ENCODE measurements at regions not wholly inside any gene's neighbourhood (a gene's known extent, or its start where the extent isn't known, plus 50 kb on each side); places are given as distances from the start of the nearest gene placed in this dataset.
"Not testable (repeated sequence)": the region's sequence is repeated elsewhere in the genome, so short reads cannot be mapped to it uniquely, and the experiment has no call there.

- TF ChIP-seq CTCF (conservative IDR thresholded peaks at IDR 0.05; ENCODE audit: low read depth), result no peak
- no peak overlapping the region for H3K27ac ChIP-seq
- CTCF ChIA-PET, result interaction anchor here (0.6 to 1.1 kb wide), 3 partner anchors 314 to 657 kb away, joined by 3 to 5 read pairs (median 4); no protein-coding TSS in a partner anchor
- POLR2A ChIA-PET (ENCODE audit: low non-redundant PET), result no interaction called here
- no peak for DNase-seq (ENCODE audit: low spot score)
Observed at GRCh38 chr9:115838417-115838816, 315.2 kb upstream of the PAPPA start.

GRCh38 chr9:115844433-115844832 lies 309.2 kb upstream of the PAPPA start:
- DNase-seq (ENCODE audit: low spot score); POLR2A ChIA-PET (ENCODE audit: low non-redundant PET); CTCF ChIA-PET; H3K27ac ChIP-seq: not testable (repeated sequence)

DNA sequence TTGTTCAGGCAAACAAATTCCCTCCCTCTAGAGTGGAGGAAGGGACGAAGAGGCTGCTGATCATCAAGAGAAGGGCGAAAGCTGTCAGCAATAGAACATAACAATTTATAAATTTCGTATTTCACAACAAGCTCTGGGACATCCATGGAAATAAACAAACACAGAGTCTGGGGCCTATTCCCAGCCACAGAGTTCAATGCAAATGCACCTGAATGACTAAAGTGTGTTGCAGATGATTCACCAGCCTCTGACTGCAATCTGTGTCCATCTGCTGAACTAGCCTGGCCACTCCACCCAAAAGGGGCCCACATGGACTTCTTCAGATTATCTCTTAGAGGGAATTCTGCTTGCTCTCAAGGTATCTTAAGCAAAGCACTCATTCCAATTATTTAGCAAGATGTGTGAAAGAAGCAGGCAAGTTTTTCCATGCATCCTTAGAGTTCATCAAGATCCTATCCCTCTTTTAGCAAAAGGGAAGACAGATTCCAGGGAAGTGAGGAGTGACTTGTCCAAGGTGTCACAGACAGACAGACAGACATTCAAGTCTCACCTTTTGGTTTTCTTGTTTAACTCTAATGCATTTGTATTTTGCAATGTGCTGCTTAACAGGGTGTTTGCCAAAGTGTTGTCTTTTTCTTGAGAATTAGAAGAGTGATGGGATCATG lies 307.8 kb upstream of the PAPPA start:
- peak; percentile 57 for DNase-seq (ENCODE audit: low spot score)
- H3K27ac ChIP-seq, result no peak overlapping the region
- TF ChIP-seq CTCF (conservative IDR thresholded peaks at IDR 0.05; ENCODE audit: low read depth), result no peak
- ChIA-PET CTCF (interaction anchor here (0.7 kb wide), 1 partner anchor 277 kb away, joined by 3 read pairs; no protein-coding TSS in a partner anchor), POLR2A (ENCODE audit: low non-redundant PET) (no interaction called here)

- no peak for TF ChIP-seq CTCF (conservative IDR thresholded peaks at IDR 0.05; ENCODE audit: low read depth)
- POLR2A ChIA-PET (ENCODE audit: low non-redundant PET), result no interaction called here
- CTCF ChIA-PET, result interaction anchor here (0.7 to 0.8 kb wide), 2 partner anchors 163 to 246 kb away, joined by 3 to 6 read pairs; no protein-coding TSS in a partner anchor
- H3K27ac ChIP-seq, result no peak overlapping the region
- peak; percentile 44 for DNase-seq (ENCODE audit: low spot score)
Observed at GRCh38 chr9:115847216-115847615, 306.4 kb upstream of the PAPPA start.

DNA sequence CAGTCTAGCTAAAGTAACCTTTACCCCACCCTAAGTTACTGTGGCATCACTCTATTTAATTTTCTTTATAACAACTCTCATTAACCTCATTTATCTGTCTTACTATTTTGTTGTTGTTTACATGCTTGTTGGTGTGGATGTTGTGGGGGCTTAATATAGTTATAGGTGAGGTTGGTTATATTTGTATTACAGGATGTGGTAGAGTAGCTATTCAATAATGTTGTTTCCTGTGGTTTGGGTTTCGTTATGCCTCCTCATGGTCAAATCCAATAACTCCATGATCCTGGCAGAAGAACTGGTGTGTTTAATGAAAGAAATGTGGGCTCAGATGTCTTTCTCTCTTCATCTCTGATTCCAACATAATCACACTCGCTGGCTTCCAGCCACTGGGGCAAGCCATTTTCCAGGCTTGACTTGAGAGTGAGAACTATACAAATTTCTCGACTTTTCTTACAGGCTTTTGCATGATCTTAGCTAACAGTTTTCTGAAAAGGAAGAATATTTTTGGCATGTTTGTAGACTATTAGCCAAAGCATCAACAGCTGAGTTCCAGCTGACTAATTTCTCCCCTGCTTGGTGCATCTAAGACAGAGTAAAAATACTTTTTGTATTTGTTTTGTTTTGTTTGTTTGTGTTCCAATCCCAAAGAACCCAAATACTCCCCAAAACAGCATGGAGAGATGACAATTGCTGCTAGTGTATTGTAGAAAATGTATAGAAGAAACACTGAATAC lies 303.7 kb upstream of the PAPPA start:
- no peak overlapping the region for H3K27ac ChIP-seq
- no peak for DNase-seq (ENCODE audit: low spot score)
- no peak for TF ChIP-seq CTCF (conservative IDR thresholded peaks at IDR 0.05; ENCODE audit: low read depth)
- ChIA-PET POLR2A (ENCODE audit: low non-redundant PET) (no interaction called here), CTCF (interaction anchor here (0.7 to 1.1 kb wide), 2 partner anchors 258 to 780 kb away, joined by 3 to 4 read pairs; no protein-coding TSS in a partner anchor)

DNA sequence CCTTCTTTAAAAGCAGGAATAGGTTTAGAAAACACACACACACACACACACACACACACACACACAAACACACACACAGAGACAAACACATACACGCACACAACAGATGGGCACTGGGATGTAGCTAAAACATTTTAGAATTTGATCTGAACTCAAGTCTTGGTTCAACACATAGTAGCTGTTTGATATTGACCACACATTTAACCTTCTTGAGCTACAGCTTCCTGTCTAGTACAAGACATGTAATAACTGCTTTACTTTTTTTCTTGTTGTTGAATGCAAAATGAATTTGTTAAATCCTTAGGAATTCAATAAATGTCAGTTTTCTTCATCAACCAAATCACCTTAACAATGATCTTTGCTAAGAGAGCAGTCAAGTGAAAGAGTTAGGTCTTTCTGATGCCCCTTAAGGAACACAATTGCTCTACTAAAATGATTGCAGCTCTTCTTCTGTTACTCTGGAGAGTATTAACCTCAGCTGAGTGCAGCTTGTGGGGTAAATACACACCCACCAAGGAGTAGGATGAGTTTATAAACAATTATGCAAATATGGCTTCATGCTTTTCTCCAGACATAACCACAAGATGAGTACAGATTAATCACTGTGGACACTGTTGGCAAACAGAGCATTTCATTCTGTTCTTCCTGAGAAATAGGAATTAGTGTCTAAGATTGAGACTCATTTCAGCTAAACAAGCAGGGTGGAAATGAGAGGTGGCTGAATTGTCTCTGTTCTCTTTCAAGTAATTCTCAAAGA lies 302.9 kb upstream of the PAPPA start:
- ChIA-PET CTCF (interaction anchor here (0.7 to 1.1 kb wide), 3 partner anchors 33 to 779 kb away, joined by 3 to 5 read pairs (median 4); no protein-coding TSS in a partner anchor), POLR2A (ENCODE audit: low non-redundant PET) (no interaction called here)
- no peak for DNase-seq (ENCODE audit: low spot score)
- TF ChIP-seq CTCF (conservative IDR thresholded peaks at IDR 0.05; ENCODE audit: low read depth), result no peak
- no peak overlapping the region for H3K27ac ChIP-seq

All from RWPE1 (cell line).